ENCODE measurements at regions not wholly inside any gene's neighbourhood (a gene's known extent, or its start where the extent isn't known, plus 50 kb on each side); places are given as distances from the start of the nearest gene placed in this dataset.
"Not testable (repeated sequence)": the region's sequence is repeated elsewhere in the genome, so short reads cannot be mapped to it uniquely, and the experiment has no call there.

GRCh38 chr12:89151536-89151935, 200.8 kb downstream of the DUSP6 start:
- FAIRE-seq = no peak

- not testable (repeated sequence) for FAIRE-seq
Observed at GRCh38 chr12:89150789-89151188, 201.5 kb downstream of the DUSP6 start.

GRCh38 chr12:89140602-89141238, 211.6 kb downstream of the DUSP6 start:
- no peak for FAIRE-seq

- FAIRE-seq = no peak
Observed at GRCh38 chr12:89140141-89140540, 212.2 kb downstream of the DUSP6 start.

- no peak for FAIRE-seq
Observed at GRCh38 chr12:89139390-89139789, 212.9 kb downstream of the DUSP6 start.

- no peak for FAIRE-seq
Observed at GRCh38 chr12:89138048-89138852, 214.1 kb downstream of the DUSP6 start.

GRCh38 chr12:89135976-89136634, 216.2 kb downstream of the DUSP6 start:
- no peak for FAIRE-seq

- FAIRE-seq = no peak
Observed at GRCh38 chr12:89134213-89134770, 218.0 kb downstream of the DUSP6 start.

GRCh38 chr12:89129167-89129870, 223.0 kb downstream of the DUSP6 start:
- no peak for FAIRE-seq

GRCh38 chr12:89126712-89127111, 225.6 kb downstream of the DUSP6 start:
- no peak for FAIRE-seq

- no peak for FAIRE-seq
Observed at GRCh38 chr12:89122852-89123251, 229.4 kb downstream of the DUSP6 start.

GRCh38 chr12:89117448-89118034, 234.8 kb downstream of the DUSP6 start:
- no peak for FAIRE-seq

- FAIRE-seq = no peak
Observed at GRCh38 chr12:89111964-89112363, 240.3 kb downstream of the DUSP6 start.

GRCh38 chr12:89108265-89108664, 244.0 kb downstream of the DUSP6 start:
- FAIRE-seq = no peak

- no peak for FAIRE-seq
Observed at GRCh38 chr12:89106950-89107349, 245.4 kb downstream of the DUSP6 start.

GRCh38 chr12:89105243-89105642, 247.1 kb downstream of the DUSP6 start:
- FAIRE-seq = no peak

GRCh38 chr12:89103831-89104230, 248.5 kb downstream of the DUSP6 start:
- FAIRE-seq = no peak

- FAIRE-seq = no peak
Observed at GRCh38 chr12:89101440-89101839, 250.9 kb downstream of the DUSP6 start.

- FAIRE-seq = no peak
Observed at GRCh38 chr12:89098441-89099112, 253.7 kb downstream of the DUSP6 start.

- no peak for FAIRE-seq
Observed at GRCh38 chr12:89092297-89092696, 260.0 kb downstream of the DUSP6 start.

GRCh38 chr12:89091293-89091841, 260.9 kb downstream of the DUSP6 start:
- no peak for FAIRE-seq

- no peak for FAIRE-seq
Observed at GRCh38 chr12:89089264-89089663, 263.0 kb downstream of the DUSP6 start.
